T-helper 2 cell (primary cell): ENCODE measurements at regions not wholly inside any gene's neighbourhood (a gene's known extent, or its start where the extent isn't known, plus 50 kb on each side); places are given as distances from the start of the nearest gene placed in this dataset.
A peak's percentile ranks its signal among the peaks of the same experiment; 100 is the strongest.
"Not testable (repeated sequence)": the region's sequence is repeated elsewhere in the genome, so short reads cannot be mapped to it uniquely, and the experiment has no call there.

ENCODE experiments used
- DNase-seq, 5 experiments: peaks; one replicate each; pipeline versions ENCODE4 v3.0.0 to v3.0.0-alpha.2; 2012 to 2022

DNA sequence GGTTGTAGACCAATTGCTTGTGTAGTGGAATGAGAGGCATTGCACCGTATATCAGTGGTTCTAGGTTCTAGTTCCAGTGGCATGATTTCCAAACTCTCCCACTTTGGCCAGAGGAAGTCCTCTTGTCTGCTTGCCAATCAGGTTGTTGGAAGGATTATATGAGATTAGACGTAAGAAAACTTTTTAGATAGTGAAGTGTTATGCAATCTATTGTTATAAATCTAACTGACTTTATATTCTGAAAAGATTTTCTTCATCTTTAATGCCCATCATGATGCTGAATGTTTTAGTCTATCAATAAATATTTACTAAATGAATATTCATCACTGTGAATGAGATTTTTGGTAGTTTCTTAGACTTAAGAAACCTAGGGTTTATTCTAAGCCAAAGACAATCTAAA, 152.6 kb downstream of the TFPI2 start:
- no peak for DNase-seq

DNA sequence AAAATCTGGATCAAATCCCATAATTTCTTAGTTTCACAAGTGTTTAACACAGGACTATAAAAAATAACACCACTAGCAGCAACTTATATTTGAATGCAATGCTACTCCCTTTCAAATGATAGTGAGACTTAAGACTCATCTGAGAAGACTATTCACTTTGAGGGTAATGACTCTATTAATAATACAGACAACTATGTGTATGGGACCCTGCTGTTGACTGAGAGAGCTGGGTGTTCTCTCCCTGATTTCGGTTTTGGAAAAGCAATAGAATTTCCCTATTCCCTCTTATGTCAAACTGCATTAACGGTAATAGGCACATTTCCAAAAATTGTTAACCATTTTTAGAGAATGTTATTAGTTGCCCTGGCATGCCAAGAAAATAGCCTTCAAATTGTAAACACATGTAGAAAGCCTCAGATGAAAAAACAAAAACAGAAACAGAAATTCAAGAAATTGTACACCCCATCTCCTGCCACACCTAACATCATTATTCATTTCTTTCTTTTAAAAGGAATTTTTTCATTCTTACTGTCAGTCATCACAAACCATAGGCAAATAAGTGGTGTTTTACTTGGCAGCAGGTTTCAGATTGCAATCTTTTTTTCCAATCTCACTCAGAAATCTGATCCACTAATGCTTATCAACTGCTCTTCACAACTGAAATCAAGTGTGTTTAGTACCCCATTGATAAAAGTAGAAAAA, 153.7 kb downstream of the TFPI2 start:
- DNase-seq = no peak

DNA sequence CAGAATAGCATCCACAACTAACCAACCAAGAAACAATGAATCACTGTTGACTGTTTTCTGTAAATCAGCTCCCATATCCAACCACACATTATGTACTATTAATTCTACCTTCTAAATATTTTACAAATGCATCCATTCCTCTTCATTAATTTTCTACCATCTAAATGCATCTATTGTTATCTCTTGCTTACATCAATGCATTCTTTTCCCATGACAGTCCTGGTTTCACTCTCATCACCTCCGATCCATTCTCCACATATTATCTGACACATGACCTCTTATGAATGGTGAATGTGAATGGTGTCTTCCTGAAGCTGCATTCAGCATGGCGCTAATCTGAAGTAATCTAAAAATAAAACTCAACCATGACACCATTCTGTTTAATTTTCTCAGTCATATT, 153.8 kb upstream of the CALCR start:
- DNase-seq = no peak

DNA sequence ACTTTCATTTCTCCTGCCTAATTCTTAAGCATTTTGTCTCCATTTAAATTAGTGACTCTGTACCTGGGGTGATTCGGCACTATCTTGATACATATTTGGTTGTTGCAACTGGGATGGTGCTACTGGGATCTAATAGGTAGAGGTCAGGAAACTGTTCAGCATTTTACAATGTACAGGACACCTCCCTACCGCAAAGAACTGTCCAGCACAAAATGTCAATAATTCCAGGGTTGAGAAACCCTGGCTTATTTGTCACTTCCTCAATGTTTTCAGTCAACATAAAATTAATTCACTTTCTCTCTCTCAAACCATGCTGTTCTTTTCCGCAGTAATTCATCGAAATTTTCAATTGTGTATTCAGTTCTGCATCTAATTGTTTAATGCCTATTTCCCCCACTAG, 151.4 kb upstream of the CALCR start:
- DNase-seq = no peak

DNA sequence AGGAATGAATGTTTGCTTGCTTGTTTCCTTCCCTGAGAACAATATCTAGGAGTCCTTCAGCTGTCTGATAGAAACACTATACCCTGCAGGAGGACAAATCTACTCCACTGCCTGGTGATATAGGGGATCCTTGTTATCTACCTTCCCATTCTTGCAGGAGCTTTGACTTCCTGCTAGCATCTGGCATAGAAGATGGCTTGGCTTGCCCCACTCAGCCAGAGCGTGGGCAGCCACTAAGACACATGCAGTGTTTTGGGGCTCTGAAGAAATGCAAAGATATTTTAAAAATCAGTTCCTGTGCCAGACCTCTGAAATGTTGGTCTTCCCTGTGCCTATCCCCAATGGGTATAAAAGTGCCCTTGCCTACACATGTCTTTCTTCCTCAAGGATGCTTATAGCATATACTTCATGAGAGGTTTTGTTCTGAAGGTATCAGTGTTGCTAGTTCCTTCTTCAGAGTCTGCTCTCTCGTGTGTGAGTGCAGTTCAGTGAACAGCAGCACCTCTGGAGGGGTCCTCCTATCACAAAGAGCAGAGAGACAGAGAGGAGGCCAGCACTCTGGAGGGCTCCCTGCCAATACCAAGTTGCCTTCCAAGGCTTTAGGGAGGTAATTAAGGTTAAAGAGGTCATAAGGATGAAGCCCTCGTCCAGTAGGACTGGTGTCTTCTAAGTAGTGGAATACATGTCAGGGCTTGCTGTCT, 149.1 kb upstream of the CALCR start:
- DNase-seq = no peak

DNA sequence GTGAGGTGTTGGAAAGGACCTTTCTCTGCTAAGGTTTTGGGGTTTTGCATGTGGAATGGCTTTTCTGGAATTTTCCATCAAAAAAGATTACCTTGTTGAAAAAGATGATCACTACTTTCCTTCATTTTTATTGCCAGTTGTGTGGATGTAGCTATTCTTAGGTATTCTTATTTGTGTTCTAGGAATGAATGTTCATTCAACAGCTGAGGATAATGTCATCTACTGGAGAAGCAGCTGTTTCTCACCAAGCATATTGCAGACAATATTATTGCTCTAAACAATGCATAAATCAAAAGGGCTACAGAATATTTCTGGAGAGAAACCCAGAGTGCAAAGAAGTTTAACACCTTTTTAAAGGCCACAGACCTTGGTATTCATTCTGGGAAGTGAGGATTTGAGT, 145.6 kb upstream of the CALCR start:
- DNase-seq = no peak

DNA sequence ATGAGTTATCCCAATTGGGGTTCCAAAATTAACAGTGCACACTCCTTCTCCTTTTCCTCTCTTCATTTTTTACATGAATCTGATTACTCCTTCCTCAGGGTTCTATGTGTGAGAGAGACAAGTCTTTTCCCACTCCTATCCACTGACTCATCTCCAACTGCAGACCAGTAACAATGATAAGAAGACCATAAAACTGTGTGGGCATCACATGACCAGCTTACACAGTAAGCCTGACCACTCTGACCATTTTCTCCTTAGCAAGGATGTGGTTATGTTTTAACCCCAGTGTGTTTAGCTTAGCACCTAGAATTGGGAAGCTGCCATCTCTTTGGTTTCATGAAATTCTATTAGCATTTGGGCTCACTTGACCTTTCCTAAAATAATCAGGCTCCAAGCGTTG, 145.0 kb upstream of the CALCR start:
- DNase-seq = no peak

DNA sequence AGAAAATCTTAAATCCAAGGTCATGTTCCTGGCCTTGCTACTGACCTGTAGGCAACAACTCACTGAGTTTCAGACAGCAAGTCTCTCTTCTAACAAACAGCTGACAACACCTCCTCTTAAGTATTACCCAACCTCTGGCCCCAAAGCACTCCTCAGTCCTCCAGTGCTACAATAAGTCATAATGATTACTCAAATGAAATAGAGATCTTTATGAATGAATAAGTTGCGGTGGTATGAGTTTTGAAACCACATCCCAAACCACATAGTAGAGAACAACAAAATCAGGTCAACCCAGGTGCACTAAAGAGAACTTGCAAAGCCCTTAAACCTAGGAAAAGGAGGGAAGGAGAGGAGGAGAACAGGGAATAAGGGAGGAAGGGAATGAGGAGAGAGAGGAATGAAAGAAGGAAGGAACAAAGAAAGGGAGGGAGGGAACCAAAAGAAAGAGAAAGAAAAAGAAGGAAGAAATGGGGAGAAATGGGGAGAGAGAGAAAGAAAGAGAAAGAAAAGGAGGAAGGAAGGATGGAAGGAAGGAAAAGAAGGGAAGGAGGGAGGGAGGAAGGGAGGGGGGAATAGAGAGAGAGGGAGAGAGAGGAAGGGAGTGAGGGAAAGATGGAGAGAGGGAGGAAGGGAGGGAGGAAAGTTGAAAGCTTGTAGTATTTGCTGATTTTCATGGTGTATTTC, 142.8 kb upstream of the CALCR start:
- DNase-seq = peak in 1 of 5 experiments; percentile 11

DNA sequence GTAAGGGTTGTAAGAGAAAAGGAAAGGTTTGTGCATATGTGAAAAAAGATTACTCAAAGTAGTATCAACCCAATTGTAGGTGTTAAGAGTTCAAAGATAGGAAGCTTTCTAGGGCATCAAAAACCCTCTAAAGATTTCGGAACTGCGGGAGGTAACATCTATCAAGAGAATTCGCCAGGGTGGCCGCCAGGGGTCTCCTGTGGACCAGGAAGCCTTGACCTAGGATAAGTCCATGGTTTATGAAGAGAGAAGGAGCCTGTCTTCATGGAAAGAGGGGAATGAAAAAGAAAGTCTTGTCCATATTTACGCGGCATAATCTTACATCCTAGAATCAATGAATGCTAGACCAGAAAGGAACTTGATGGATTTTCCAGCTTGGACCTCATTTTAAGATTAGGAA, 140.7 kb upstream of the CALCR start:
- DNase-seq = peak in 1 of 5 experiments; percentile 7

DNA sequence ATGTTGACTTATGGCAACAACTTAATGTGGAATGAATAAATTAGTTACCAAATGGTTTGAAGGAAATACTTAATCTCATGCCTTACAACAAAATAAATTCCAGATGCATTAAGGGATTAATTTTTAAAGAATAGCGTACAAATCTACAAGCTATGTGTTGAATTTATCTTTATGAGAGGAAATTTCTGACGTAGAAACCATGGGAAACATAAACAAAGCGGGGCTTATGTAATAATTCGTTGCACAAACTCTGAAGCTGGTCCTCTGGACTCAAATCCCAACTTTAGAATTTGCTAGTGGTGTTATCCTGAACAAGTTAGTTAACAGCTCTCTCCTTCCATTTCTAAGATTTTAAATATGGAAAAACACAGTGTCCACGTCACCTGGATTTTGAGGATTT, 137.4 kb upstream of the CALCR start:
- no peak for DNase-seq

DNA sequence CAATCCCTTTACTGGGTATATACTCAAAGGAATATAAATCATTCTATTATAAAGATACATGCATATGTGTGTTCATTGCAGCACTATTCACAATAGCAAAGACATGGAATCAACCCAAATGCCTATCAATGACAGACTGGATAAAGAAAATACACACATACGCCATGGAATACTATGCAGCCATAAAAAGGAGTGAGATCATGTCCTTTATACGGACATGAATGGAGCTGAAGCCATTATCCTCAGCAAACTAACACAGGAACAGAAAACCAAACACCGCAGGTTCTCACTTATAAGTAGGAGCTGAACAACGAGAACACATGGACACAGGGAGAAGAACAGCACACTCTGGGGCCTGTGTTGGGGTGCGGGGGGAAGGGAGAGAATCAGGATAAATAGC, 133.7 kb upstream of the CALCR start:
- DNase-seq = not testable (repeated sequence)

DNA sequence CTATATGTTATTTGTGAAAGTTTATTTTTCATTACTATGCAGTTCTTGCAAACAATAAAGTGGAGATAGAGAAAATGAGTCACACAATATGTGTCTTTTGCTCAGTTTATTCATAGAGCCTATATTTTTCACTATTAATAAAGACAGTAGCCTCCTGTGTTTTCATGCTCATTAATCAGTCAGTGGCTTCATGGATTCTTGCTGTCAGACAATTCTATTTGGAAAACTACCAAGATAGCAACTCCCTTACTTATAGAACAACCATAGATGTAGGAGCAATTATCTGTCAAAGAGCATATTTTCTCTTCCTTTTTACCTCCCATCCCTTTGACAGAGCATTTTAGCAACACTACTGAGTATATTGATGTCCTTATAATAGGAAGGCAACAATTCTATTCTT, 132.7 kb upstream of the CALCR start:
- no peak for DNase-seq

DNA sequence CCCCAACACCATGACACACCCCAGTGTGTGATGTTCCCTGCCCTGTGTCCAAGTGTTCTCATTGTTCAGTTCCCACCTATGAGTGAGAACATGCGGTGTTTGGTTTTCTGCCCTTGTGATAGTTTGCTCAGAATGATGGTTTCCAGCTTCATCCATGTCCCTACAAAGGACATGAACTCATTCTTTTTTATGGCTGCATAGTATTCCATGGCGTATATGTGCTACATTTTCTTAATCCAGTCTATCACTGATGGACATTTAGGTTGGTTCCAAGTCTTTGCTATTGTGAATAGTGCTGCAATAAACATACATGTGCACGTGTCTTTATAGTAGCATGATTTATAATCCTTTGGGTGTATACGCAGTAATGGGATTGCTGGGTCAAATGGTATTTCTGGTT, 131.6 kb upstream of the CALCR start:
- DNase-seq = not testable (repeated sequence)

DNA sequence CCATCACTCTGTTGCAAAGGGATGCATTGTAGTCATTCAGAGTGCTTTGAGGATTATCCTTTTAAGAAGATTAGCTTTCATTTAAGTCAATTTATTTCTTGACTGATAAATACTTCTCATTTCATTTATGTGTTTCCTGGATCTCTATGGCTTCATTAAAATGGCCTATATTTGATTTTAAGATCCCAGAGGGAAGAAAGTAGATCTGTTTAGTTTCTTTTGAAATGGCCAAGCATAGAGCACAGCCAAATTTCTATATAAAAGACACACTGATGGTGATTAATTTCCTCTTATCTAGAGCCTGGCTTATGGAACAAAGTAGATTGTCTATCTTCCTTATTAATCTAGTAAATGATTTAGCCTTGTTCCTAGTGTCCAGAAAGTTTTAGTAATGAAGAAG, 129.7 kb upstream of the CALCR start:
- DNase-seq = no peak

DNA sequence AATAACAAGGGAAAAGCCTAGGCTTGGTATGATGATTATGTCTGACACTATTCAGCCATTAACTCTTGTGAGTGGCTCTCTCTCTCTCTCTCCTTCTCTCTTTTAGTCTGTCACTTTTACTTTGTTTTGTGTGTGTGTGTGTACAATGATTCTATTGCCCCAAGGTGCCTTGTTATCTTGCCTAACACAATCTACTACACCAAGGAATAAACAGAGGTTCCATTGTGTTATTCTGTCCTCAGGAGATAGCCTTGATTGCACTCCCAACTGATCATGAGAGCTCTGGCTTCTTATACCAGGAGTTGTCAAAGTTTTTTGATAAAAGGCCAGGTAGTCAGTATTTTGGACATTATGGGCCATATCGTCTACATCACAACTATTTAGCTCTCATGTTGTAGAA, 123.4 kb upstream of the CALCR start:
- DNase-seq = no peak

DNA sequence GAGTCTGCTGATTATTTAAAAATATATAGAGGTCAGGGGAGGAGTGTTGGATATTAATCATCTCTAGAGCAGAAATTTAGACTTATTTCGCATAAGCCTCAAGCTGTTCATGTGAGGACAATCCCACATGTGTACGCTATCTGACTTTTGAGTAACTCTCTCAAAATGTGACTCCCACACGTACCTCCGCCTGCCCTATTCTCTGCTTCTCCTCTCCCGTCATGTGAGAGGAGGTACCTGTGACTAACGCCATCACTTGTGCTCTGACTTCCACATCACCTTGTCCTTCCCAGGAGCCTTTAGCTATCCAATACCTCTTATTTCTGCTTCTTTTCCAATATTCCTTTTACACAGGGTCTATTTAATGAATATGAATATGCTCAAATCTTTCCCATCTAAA, 119.3 kb upstream of the CALCR start:
- no peak for DNase-seq

DNA sequence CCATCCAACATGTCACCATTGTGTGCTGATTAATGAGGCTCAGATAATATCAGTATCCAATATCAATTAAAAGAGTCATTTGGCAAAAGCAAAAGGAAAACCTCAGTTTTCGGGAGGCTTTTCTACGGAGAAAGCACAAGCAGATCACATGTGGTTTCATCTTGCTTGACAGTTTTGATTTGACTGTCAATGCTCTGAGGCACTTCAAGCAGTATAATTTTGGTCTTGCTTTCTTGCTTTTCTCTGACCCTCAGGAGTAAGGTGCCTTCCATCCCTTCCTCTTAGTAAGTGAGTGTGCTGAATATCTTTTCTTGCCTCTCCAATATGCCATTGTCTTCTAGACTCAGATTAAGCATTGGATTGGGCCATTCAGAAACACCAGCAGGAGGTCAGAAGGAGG, 115.5 kb upstream of the CALCR start:
- peak in 1 of 5 experiments; percentile 11 for DNase-seq

DNA sequence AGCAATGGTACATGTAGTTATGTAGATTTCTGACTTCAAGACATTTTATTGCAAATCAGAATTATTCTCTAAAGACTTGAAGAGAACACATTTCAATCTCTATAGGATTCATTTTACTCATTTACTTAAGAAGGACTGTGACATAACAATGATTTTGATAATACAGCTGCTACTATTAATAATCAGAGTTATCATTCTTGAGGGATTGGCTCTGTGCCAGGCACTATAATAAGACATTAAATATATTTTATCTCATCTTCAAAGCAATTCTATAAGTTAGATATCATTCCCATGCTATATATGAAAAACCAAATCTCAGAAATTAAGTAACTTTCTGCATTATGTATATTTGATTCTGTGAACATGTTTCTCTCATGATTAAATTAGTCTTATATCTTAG, 103.7 kb upstream of the CALCR start:
- DNase-seq = no peak

DNA sequence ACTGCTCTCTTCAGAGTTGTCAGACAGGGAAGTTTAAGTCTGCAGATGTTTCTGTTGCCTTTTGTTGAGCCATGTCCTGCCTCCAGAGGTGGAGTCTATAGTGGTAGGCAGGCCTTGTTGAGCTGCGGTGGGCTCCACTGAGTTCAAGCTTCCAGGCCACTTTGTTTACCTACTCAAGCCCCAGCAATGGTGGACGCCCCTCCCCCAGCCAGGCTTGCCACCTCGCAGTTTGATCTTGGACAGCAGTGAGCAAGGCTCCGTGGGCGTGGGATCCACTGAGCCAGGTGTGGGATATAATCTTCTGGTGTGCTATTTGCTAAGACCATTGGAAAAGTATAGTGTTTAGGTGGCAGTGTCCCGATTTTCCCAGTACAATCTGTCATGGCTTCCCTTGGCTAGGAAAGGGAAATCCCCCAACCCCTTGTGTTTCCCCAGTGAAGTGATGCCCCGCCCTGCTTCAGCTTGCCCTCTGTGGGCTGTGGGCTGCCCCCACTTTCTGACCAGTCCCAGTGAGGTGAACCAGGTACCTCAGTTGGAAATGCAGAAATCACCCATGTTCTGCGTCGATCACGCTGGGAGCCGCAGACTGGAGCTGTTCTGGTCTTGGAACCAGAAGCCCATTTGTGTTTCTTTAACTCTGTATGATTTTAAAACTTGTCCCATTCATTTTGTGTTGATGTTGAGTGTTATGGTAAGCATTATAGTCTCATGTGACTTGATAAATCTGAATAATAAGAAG, 89.2 kb upstream of the CALCR start:
- DNase-seq = no peak

DNA sequence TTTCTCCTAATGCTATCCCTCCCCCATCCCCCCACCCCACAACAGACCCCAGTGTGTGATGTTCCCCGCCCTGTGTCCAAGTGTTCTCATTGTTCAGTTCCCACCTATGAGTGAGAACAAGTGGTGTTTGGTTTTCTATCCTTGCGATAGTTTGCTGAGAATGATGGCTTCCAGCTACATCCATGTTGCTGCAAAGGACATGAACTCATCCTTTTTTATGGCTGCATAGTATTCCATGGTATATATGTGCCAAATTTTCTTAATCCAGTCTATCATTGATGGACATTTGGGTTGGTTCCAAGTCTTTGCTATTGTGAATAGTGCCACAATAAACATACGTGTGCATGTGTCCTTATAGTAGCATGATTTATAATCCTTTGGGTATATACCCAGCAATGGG, 83.6 kb upstream of the CALCR start:
- not testable (repeated sequence) for DNase-seq

DNA sequence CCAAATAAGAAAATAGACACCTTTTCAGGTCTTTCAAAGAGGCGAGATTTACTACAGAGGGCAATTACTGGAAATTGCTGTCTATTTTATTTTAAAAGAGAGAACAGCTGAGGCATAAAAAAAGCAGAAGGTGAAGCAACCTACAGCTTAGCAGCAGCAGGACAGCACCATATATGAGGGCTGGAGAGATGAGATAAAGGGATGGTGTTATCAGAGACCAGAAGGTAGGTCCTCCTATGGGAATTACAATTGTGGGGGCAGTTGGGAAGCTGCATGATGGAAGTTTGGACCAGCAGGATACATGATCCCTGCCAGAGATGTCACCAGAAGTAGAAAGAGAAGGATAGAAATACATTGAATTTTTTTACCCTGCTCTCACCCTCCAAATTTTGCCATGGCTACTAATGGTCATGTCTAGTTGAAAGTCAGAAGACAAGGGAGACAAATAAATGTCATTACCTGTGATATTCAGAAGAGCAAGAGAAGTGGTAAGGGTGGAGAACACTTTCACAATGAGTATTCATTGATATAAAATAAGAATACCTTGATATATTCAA, 77.2 kb upstream of the CALCR start:
- DNase-seq = no peak

DNA sequence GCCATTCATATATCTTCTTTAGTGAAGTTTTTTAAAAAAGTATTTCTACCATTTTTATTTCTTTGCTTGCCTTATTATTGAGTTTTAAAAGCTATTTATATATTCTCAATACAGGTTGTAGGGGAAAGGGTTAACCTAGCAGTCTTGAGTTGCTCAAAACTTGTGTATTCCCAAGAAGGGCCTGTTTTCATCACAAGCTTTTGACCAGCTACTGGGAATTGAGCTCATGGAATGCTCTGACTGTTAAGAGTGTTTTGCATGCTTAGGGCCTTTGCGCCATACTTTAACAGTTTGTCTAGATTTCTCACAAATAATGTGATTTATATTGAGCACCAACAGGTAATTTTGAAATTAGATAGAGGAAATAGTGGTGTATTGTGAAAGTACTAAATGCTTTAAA, 72.0 kb upstream of the CALCR start:
- no peak for DNase-seq

DNA sequence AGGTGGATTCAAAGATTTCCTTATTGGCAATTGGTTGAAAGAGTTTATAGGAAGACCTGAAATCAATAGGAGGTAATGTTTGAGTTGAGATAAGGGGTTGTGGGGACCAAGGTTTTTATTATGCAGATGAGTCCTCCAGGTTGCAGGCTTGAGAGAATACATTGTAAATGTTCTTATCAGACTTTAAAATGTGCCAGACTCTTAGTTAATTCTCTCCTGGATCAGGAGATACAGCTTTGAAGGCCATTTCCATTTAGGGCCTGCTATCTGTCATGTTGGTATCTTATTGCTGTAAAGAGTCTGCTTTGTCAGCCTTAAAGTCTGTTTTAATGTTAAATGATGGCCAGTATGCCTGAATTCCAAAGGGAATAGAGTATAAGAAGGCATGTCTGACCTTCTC, 61.8 kb upstream of the CALCR start:
- no peak for DNase-seq
